ENCODE measurements at regions not wholly inside any gene's neighbourhood (a gene's known extent, or its start where the extent isn't known, plus 50 kb on each side); places are given as distances from the start of the nearest gene placed in this dataset.
"Not testable (repeated sequence)": the region's sequence is repeated elsewhere in the genome, so short reads cannot be mapped to it uniquely, and the experiment has no call there.

DNA sequence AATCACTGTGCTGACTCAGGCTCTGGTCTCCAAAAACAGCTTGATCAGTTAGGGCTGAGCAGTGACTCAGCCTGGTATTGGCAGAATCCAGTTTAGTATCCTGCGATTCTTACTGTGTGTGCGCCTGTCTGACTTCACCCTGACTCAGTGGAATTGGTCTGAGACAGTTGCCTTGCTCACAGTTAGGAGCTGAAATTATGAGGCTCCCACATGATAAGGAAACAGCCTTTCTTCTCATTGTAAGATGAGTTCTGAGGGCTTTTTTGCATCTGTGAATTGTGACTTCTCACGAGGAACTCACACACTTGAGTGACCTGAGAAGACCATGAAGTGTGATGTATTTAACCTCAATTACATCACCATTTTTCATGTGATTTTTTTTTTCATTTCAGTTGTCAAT is 1282.4 kb downstream of the RPIA start:
- TF ChIP-seq, protein P1, sequence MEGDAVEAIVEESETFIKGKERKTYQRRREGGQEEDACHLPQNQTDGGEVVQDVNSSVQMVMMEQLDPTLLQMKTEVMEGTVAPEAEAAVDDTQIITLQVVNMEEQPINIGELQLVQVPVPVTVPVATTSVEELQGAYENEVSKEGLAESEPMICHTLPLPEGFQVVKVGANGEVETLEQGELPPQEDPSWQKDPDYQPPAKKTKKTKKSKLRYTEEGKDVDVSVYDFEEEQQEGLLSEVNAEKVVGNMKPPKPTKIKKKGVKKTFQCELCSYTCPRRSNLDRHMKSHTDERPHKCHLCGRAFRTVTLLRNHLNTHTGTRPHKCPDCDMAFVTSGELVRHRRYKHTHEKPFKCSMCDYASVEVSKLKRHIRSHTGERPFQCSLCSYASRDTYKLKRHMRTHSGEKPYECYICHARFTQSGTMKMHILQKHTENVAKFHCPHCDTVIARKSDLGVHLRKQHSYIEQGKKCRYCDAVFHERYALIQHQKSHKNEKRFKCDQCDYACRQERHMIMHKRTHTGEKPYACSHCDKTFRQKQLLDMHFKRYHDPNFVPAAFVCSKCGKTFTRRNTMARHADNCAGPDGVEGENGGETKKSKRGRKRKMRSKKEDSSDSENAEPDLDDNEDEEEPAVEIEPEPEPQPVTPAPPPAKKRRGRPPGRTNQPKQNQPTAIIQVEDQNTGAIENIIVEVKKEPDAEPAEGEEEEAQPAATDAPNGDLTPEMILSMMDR (IDR thresholded peaks at IDR 0.05; ENCODE audit: insufficient read depth, low read depth, low read length) = not testable (repeated sequence)
- not testable (repeated sequence) for TF ChIP-seq EZH2 (IDR thresholded peaks at IDR 0.05; ENCODE audit: insufficient read depth, low read length)
